H9 (cell line): ENCODE measurements at regions not wholly inside any gene's neighbourhood (a gene's known extent, or its start where the extent isn't known, plus 50 kb on each side); places are given as distances from the start of the nearest gene placed in this dataset.

ENCODE experiments used
- DNase-seq: peaks from one replicate; pipeline ENCODE4 v3.0.0-alpha.2; 2017
- H2AFZ ChIP-seq: one replicate; pipeline ENCODE4 v1.6.1; 2013; ENCODE audit warnings: mild to moderate bottlenecking, low read length, control low read depth, moderate library complexity
- H2AK5ac ChIP-seq: 2 replicates; pipeline ENCODE4 v1.6.1; 2013; ENCODE audit warnings: low read length, control low read depth, mixed read lengths; ENCODE audit not compliant: insufficient read length
- H2BK120ac ChIP-seq: one replicate; pipeline ENCODE4 v1.6.1; 2013; ENCODE audit warnings: low read depth, mild to moderate bottlenecking, low read length, control low read depth, inconsistent platforms; ENCODE audit not compliant: poor library complexity, severe bottlenecking
- H2BK12ac ChIP-seq: 2 replicates; pipeline ENCODE4 v1.6.1; 2013; ENCODE audit warnings: low read length, control low read depth, mixed read lengths, low read depth; ENCODE audit not compliant: insufficient read length
- H2BK15ac ChIP-seq: 2 replicates; pipeline ENCODE4 v1.6.1; 2013; ENCODE audit warnings: low read depth, low read length, control low read depth
- H2BK20ac ChIP-seq: one replicate; pipeline ENCODE4 v1.6.1; 2013; ENCODE audit warnings: low read depth, mild to moderate bottlenecking, low read length, control low read depth, inconsistent platforms; ENCODE audit not compliant: poor library complexity, severe bottlenecking
- H2BK5ac ChIP-seq: 2 replicates; pipeline ENCODE4 v1.6.1; 2013; ENCODE audit warnings: low read length, control low read depth, mixed read lengths; ENCODE audit not compliant: insufficient read length
- H3K14ac ChIP-seq: 2 replicates; pipeline ENCODE4 v1.6.1; 2013; ENCODE audit warnings: low read length, control low read depth; ENCODE audit not compliant: insufficient read depth
- H3K18ac ChIP-seq: 2 replicates; pipeline ENCODE4 v1.6.1; 2013; ENCODE audit warnings: low read depth, mild to moderate bottlenecking, mixed read lengths, low read length, control low read depth; ENCODE audit not compliant: insufficient read length
- H3K23ac ChIP-seq: 2 replicates; pipeline ENCODE4 v1.6.1; 2013; ENCODE audit warnings: low read length, control low read depth, mixed read lengths, low read depth; ENCODE audit not compliant: insufficient read length
- H3K23me2 ChIP-seq: 2 replicates; pipeline ENCODE4 v1.6.1; 2013; ENCODE audit warnings: low read depth, mild to moderate bottlenecking, mixed read lengths, low read length, control low read depth; ENCODE audit not compliant: insufficient read length, poor library complexity, severe bottlenecking
- H3K27ac ChIP-seq: 2 replicates; pipeline ENCODE4 v1.5.1; 2013; ENCODE audit warnings: low read length, control low read depth, mixed read lengths, low read depth; ENCODE audit not compliant: insufficient read length
- H3K27me3 ChIP-seq: 2 replicates; pipeline ENCODE4 v1.6.1; 2013; ENCODE audit warnings: low read length, control low read depth, inconsistent platforms; ENCODE audit not compliant: insufficient read depth
- H3K4ac ChIP-seq: 2 replicates; pipeline ENCODE4 v1.6.1; 2013; ENCODE audit warnings: low read depth, mild to moderate bottlenecking, control low read depth, inconsistent platforms, low read length, moderate library complexity
- H3K4me1 ChIP-seq: 2 replicates; pipeline ENCODE4 v1.6.1; 2013; ENCODE audit warnings: low read length, control low read depth, inconsistent platforms; ENCODE audit not compliant: insufficient read depth
- H3K4me2 ChIP-seq: 2 replicates; pipeline ENCODE4 v1.6.1; 2013; ENCODE audit warnings: low read length, control low read depth, mixed read lengths; ENCODE audit not compliant: insufficient read length, insufficient read depth
- H3K56ac ChIP-seq: 2 replicates; pipeline ENCODE4 v1.6.1; 2013; ENCODE audit warnings: low read depth, mild to moderate bottlenecking, mixed read lengths, low read length, control low read depth; ENCODE audit not compliant: insufficient read length
- H3K79me1 ChIP-seq: 2 replicates; pipeline ENCODE4 v1.6.1; 2013; ENCODE audit warnings: low read depth, mild to moderate bottlenecking, moderate library complexity, low read length, control low read depth, inconsistent platforms; ENCODE audit not compliant: insufficient read depth, poor library complexity, severe bottlenecking
- H3K79me2 ChIP-seq: 2 replicates; pipeline ENCODE4 v1.6.1; 2013; ENCODE audit warnings: low read length, control low read depth, inconsistent platforms; ENCODE audit not compliant: insufficient read depth
- H3K9ac ChIP-seq: 2 replicates; pipeline ENCODE4 v1.6.1; 2013; ENCODE audit warnings: low read length, control low read depth, mixed read lengths; ENCODE audit not compliant: insufficient read length; ENCODE audit errors: extremely low read depth
- H3K9me3 ChIP-seq: one replicate; pipeline ENCODE4 v1.6.1; 2013; ENCODE audit warnings: low read depth, low read length, inconsistent platforms; ENCODE audit not compliant: control insufficient read depth
- H3T11ph ChIP-seq: one replicate; pipeline ENCODE4 v1.6.1; 2013; ENCODE audit warnings: mild to moderate bottlenecking, low read length, control low read depth, inconsistent platforms
- H4K20me1 ChIP-seq: one replicate; pipeline ENCODE4 v1.6.1; 2013; ENCODE audit not compliant: control insufficient read depth, insufficient read length, insufficient read depth
- H4K5ac ChIP-seq: 2 replicates; pipeline ENCODE4 v1.6.1; 2013; ENCODE audit warnings: low read depth, mild to moderate bottlenecking, mixed read lengths, low read length, control low read depth; ENCODE audit not compliant: insufficient read length
- H4K8ac ChIP-seq: replicated peaks from 2 replicates; pipeline ENCODE4 v1.6.1; 2013; ENCODE audit warnings: low read length, control low read depth, mixed read lengths, low read depth; ENCODE audit not compliant: insufficient read length
- H4K91ac ChIP-seq: 2 replicates; pipeline ENCODE4 v1.6.1; 2013; ENCODE audit warnings: low read depth, mild to moderate bottlenecking, moderate library complexity, mixed read lengths, low read length, control low read depth; ENCODE audit not compliant: insufficient read length
- H3K27ac Mint-ChIP-seq, 3 experiments: 2 replicates in 2 of 3; 3 replicates in 1 of 3; pipeline ENCODE4 v1.8.0; 2020 to 2021; ENCODE audit warnings: mixed read lengths in 3 of 3, mild to moderate bottlenecking in 1 of 3, moderate library complexity in 1 of 3
- H3K27me3 Mint-ChIP-seq: 2 replicates; pipeline ENCODE4 v1.8.0; 2021; ENCODE audit warnings: low read depth, mild to moderate bottlenecking, moderate library complexity, mixed read lengths
- H3K36me3 Mint-ChIP-seq, 3 experiments: 2 replicates in 2 of 3; 3 replicates in 1 of 3; pipeline ENCODE4 v1.8.0; 2020 to 2021; ENCODE audit warnings: low read depth in 3 of 3, mixed read lengths in 3 of 3; ENCODE audit not compliant: insufficient read depth in 1 of 3
- H3K4me1 Mint-ChIP-seq, 2 experiments: 2 replicates each; pipeline ENCODE4 v1.8.0; 2020; ENCODE audit warnings: mixed read lengths in 2 of 2
- H3K4me3 Mint-ChIP-seq, 2 experiments: 2 replicates in 1 of 2; 3 replicates in 1 of 2; pipeline ENCODE4 v1.8.0; 2020 to 2021; ENCODE audit warnings: mild to moderate bottlenecking in 2 of 2, mixed read lengths in 2 of 2, moderate library complexity in 1 of 2
- H3K9me3 Mint-ChIP-seq, 2 experiments: 2 replicates in 1 of 2; 3 replicates in 1 of 2; pipeline ENCODE4 v1.8.0; 2020; ENCODE audit warnings: mild to moderate bottlenecking in 2 of 2, mixed read lengths in 2 of 2, moderate library complexity in 1 of 2
- CTCF ChIP-seq: fragments of 200-600 bp; sonication (generic); conservative IDR thresholded peaks from 3 replicates; pipeline ENCODE4 v1.8.0; 2021; ENCODE audit warnings: antibody characterized with exemption, mild to moderate bottlenecking
- WGBS: extraction: QIAGEN DNeasy Blood & Tissue Kit; methylation state at CpG from one replicate; pipeline ENCODE4 v1.1.7; 2013; ENCODE audit warnings: missing lambda C conversion rate, low lambda C conversion rate, mixed read lengths; ENCODE audit not compliant: insufficient read length; ENCODE audit errors: extremely low coverage; 5-methylcytosine and 5-hydroxymethylcytosine counted together

- H2AFZ ChIP-seq, result no peak overlapping the region
- Mint-ChIP-seq H3K9me3 (no peaks in the 10 kb centered on the region), H3K27ac (no peak overlapping the region), H3K27me3 (no peaks in the 10 kb centered on the region), H3K36me3 (no peaks in the 10 kb centered on the region), H3K4me1 (peaks cover 6 to 10% of the 10 kb centered on the region in 2 experiments), H3K4me3 (no peak overlapping the region)
- no peak overlapping the region for H3K14ac ChIP-seq
- H3K4ac ChIP-seq, result no peak overlapping the region
- H3K4me1 ChIP-seq, result no peaks in the 10 kb centered on the region; the same call in 1 of the 2 replicates
- no peaks in the 10 kb centered on the region for H3K9me3 ChIP-seq
- H2BK15ac ChIP-seq, result no peak overlapping the region
- no peak overlapping the region for H3K18ac ChIP-seq
- no peak for TF ChIP-seq CTCF
- H3K79me1 ChIP-seq, result no peaks in the 10 kb centered on the region
- no peak overlapping the region for H3K27ac ChIP-seq
- H3K23ac ChIP-seq, result no peak overlapping the region
- peak overlapping the region; percentile 20 for H4K8ac ChIP-seq
- no peak overlapping the region for H2AK5ac ChIP-seq
- H2BK5ac ChIP-seq, result no peak overlapping the region
- H4K20me1 ChIP-seq, result peaks cover 3% of the 10 kb centered on the region
- no peak overlapping the region for H3K4me2 ChIP-seq
- no peak overlapping the region for H2BK12ac ChIP-seq
- WGBS, result 100% methylated on average over 2 of the region's 4 CpGs
- H4K5ac ChIP-seq, result no peak overlapping the region
- no peak overlapping the region for H2BK20ac ChIP-seq
- H3K56ac ChIP-seq, result no peak overlapping the region
- H3K27me3 ChIP-seq, result no peaks in the 10 kb centered on the region
- H3T11ph ChIP-seq, result no peak overlapping the region
- no peak overlapping the region for H3K9ac ChIP-seq
- H2BK120ac ChIP-seq, result no peak overlapping the region
- no peaks in the 10 kb centered on the region for H3K23me2 ChIP-seq
- H3K79me2 ChIP-seq, result no peaks in the 10 kb centered on the region
- no peak overlapping the region for H4K91ac ChIP-seq
- no peak for DNase-seq
Measured at GRCh38 chr13:30843548-30843947, 62.5 kb upstream of the MEDAG start.
